ENCODE measurements at regions not wholly inside any gene's neighbourhood (a gene's known extent, or its start where the extent isn't known, plus 50 kb on each side); places are given as distances from the start of the nearest gene placed in this dataset.

- TF ChIP-seq EZH2phosphoT487 (IDR thresholded peaks at IDR 0.05; ENCODE audit: borderline replicate concordance, low read length) (no peak), CTCF (IDR thresholded peaks at IDR 0.05; ENCODE audit: low read depth, low read length, poor library complexity, severe bottlenecking) (no peak)
Observed at GRCh38 chr16:6932871-6933385, 399.7 kb upstream of the RBFOX1 start.
